GM18505 (cell line): ENCODE measurements at regions not wholly inside any gene's neighbourhood (a gene's known extent, or its start where the extent isn't known, plus 50 kb on each side); places are given as distances from the start of the nearest gene placed in this dataset.

Experiments
- ATAC-seq: cut with Tn5 transposase; IDR thresholded peaks from one replicate; pipeline ENCODE4 v1.9.1; 2021; ENCODE audit not compliant: unreplicated experiment
- POLR2A ChIP-seq: IDR thresholded peaks from 4 replicates; pipeline ENCODE4 v1.6.1; 2011; ENCODE audit warnings: borderline replicate concordance; ENCODE audit not compliant: insufficient read depth, insufficient read length; ENCODE audit errors: extremely low read depth

GRCh38 chr11:79600711-79601110 lies 159.9 kb upstream of the TENM4 start:
- ATAC-seq: no peak
- TF ChIP-seq POLR2A: no peak

GRCh38 chr11:79594834-79595233 lies 154.0 kb upstream of the TENM4 start:
- TF ChIP-seq POLR2A: no peak

GRCh38 chr11:79592824-79593223 lies 152.0 kb upstream of the TENM4 start:
- TF ChIP-seq POLR2A: no peak
- ATAC-seq: no peak

More at GRCh38 chr11:79594834-79595233, 154.0 kb upstream of the TENM4 start:
- ATAC-seq: no peak

- no peak for TF ChIP-seq POLR2A
- no peak for ATAC-seq
Measured at GRCh38 chr11:79592406-79592805, 151.6 kb upstream of the TENM4 start.

- no peak for TF ChIP-seq POLR2A
- ATAC-seq: no peak
Measured at GRCh38 chr11:79582434-79582833, 141.6 kb upstream of the TENM4 start.

- TF ChIP-seq POLR2A: no peak
- no peak for ATAC-seq
Measured at GRCh38 chr11:79579063-79579462, 138.2 kb upstream of the TENM4 start.

- ATAC-seq: no peak
- TF ChIP-seq POLR2A: no peak
Measured at GRCh38 chr11:79578116-79578515, 137.3 kb upstream of the TENM4 start.

- no peak for ATAC-seq
- no peak for TF ChIP-seq POLR2A
Measured at GRCh38 chr11:79575701-79576100, 134.9 kb upstream of the TENM4 start.

- TF ChIP-seq POLR2A: no peak
- ATAC-seq: no peak
Measured at GRCh38 chr11:79570104-79570503, 129.3 kb upstream of the TENM4 start.

GRCh38 chr11:79564288-79564925 lies 123.6 kb upstream of the TENM4 start:
- ATAC-seq: no peak
- TF ChIP-seq POLR2A: no peak

- ATAC-seq: no peak
- TF ChIP-seq POLR2A: no peak
Measured at GRCh38 chr11:79561496-79561895, 120.7 kb upstream of the TENM4 start.

GRCh38 chr11:79550809-79551208 lies 110.0 kb upstream of the TENM4 start:
- no peak for TF ChIP-seq POLR2A
- no peak for ATAC-seq

- ATAC-seq: no peak
- no peak for TF ChIP-seq POLR2A
Measured at GRCh38 chr11:79547256-79547655, 106.4 kb upstream of the TENM4 start.

- TF ChIP-seq POLR2A: no peak
- no peak for ATAC-seq
Measured at GRCh38 chr11:79546351-79546750, 105.5 kb upstream of the TENM4 start.

GRCh38 chr11:79544361-79544760 lies 103.5 kb upstream of the TENM4 start:
- no peak for TF ChIP-seq POLR2A
- ATAC-seq: no peak

GRCh38 chr11:79543101-79543500 lies 102.3 kb upstream of the TENM4 start:
- TF ChIP-seq POLR2A: no peak
- no peak for ATAC-seq

GRCh38 chr11:79541466-79541865 lies 100.6 kb upstream of the TENM4 start:
- no peak for TF ChIP-seq POLR2A
- no peak for ATAC-seq
